SK-N-SH (cell line): ENCODE measurements at regions not wholly inside any gene's neighbourhood (a gene's known extent, or its start where the extent isn't known, plus 50 kb on each side); places are given as distances from the start of the nearest gene placed in this dataset.

ENCODE experiments used
- CTCF ChIA-PET: fragments of 300-600, 350-600 bp; formaldehyde crosslinking; extraction: SDS; loops from one replicate; lab custom pipeline; 2021; lab: Yijun Ruan, JAX
- POLR2A ChIA-PET: fragments of 350-600 bp; sonication (Branson Sonifier 250); formaldehyde crosslinking; extraction: SDS; loops from one replicate; lab custom pipeline; 2020; ENCODE audit warnings: antibody characterized with exemption, inconsistent platforms; lab: Yijun Ruan, JAX
- DNase-seq: peaks from one replicate; pipeline ENCODE4 v3.0.0; 2012
- H2AFZ ChIP-seq: fragments of 200-600 bp; sonication (generic); 2 replicates; pipeline ENCODE4 v1.8.1; 2016; ENCODE audit warnings: antibody characterized with exemption, mild to moderate bottlenecking, low read depth
- H3F3A ChIP-seq: fragments of 200-600 bp; sonication (generic); replicated peaks from 2 replicates; pipeline ENCODE3; 2016; ENCODE audit warnings: antibody characterized with exemption, mild to moderate bottlenecking; ENCODE audit not compliant: insufficient read depth
- H3K27ac ChIP-seq, 2 experiments: fragments of 200-500 bp in 1 of 2; fragments of 200-600 bp in 1 of 2; sonication (Bioruptor generic) in 1 of 2; sonication (generic), shearing (Covaris generic) in 1 of 2; 2 replicates each; pipeline versions ENCODE4 v1.5.1 to v1.6.1; 2014 to 2016; ENCODE audit warnings: low read depth in 2 of 2, inconsistent platforms in 1 of 2, low read length in 1 of 2, mild to moderate bottlenecking in 1 of 2, mixed read lengths in 1 of 2
- H3K27me3 ChIP-seq: fragments of 200-600 bp; sonication (generic), shearing (Covaris generic); 2 replicates; pipeline ENCODE4 v1.6.1; 2016; ENCODE audit warnings: mixed run types; ENCODE audit not compliant: insufficient read depth
- H3K36me3 ChIP-seq, 2 experiments: fragments of 200-500 bp in 1 of 2; fragments of 200-600 bp in 1 of 2; sonication (Bioruptor generic) in 1 of 2; sonication (generic) in 1 of 2; replicated peaks in 1 of 2; 2 replicates each; pipeline versions ENCODE3 to v1.5.1; 2014 to 2016; ENCODE audit warnings: low read length in 1 of 2, mild to moderate bottlenecking in 1 of 2; ENCODE audit not compliant: insufficient read depth in 2 of 2, control insufficient read depth in 1 of 2
- H3K4me1 ChIP-seq, 2 experiments: fragments of 200-500 bp in 1 of 2; fragments of 200-600 bp in 1 of 2; sonication (Bioruptor generic) in 1 of 2; sonication (generic), shearing (Covaris generic) in 1 of 2; 2 replicates each; pipeline versions ENCODE4 v1.5.1 to v1.6.1; 2014 to 2016; ENCODE audit warnings: low read depth in 1 of 2, low read length in 1 of 2, mixed run types in 1 of 2; ENCODE audit not compliant: insufficient read depth in 2 of 2, control insufficient read depth in 1 of 2
- H3K4me2 ChIP-seq: fragments of 200-600 bp; sonication (generic), shearing (Covaris generic); 2 replicates; pipeline ENCODE4 v1.6.1; 2017; ENCODE audit warnings: mixed run types
- H3K4me3 ChIP-seq, 2 experiments: fragments of 200-500 bp in 1 of 2; fragments of 200-600 bp in 1 of 2; sonication (Bioruptor generic) in 1 of 2; sonication (generic), shearing (Covaris generic) in 1 of 2; 2 replicates each; pipeline versions ENCODE4 v1.5.1 to v1.8.1; 2014 to 2016; ENCODE audit warnings: low read depth in 2 of 2, inconsistent platforms in 1 of 2, low read length in 1 of 2, mild to moderate bottlenecking in 1 of 2, mixed read lengths in 1 of 2, moderate library complexity in 1 of 2
- H3K79me2 ChIP-seq: fragments of 200-600 bp; sonication (generic); 2 replicates; pipeline ENCODE4 v1.8.1; 2017; ENCODE audit warnings: mild to moderate bottlenecking; ENCODE audit not compliant: insufficient read depth
- H3K9ac ChIP-seq: fragments of 200-600 bp; sonication (generic); 2 replicates; pipeline ENCODE4 v1.6.1; 2017; ENCODE audit warnings: mixed run types
- H3K9me2 ChIP-seq: fragments of 200-600 bp; sonication (generic); 2 replicates; pipeline ENCODE4 v1.6.1; 2017; ENCODE audit warnings: mixed run types
- H3K9me3 ChIP-seq: fragments of 200-600 bp; sonication (generic); 2 replicates; pipeline ENCODE4 v1.6.1; 2017; ENCODE audit warnings: mixed run types, mild to moderate bottlenecking, moderate library complexity
- H4K20me1 ChIP-seq: fragments of 200-600 bp; sonication (generic); 2 replicates; pipeline ENCODE4 v1.6.1; 2017; ENCODE audit warnings: mild to moderate bottlenecking, mixed run types; ENCODE audit not compliant: insufficient read depth
- CHD2 ChIP-seq: fragments of 150-350 bp; IDR thresholded peaks from 2 replicates; pipeline ENCODE4 v1.6.1; 2018; ENCODE audit warnings: low read length; ENCODE audit not compliant: partially characterized antibody
- EP300 ChIP-seq, 2 experiments: IDR thresholded peaks; 2 replicates each; pipeline versions ENCODE4 v1.4.0 to v1.6.1; 2012; ENCODE audit warnings: borderline replicate concordance in 1 of 2, low read depth in 1 of 2, low read length in 1 of 2
- EZH2phosphoT487 ChIP-seq: fragments of 200-600 bp; sonication (generic); IDR thresholded peaks from 2 replicates; pipeline ENCODE4 v1.6.1; 2017; ENCODE audit warnings: low read depth, mixed run types, mild to moderate bottlenecking, antibody characterized with exemption, moderate library complexity, borderline replicate concordance
- FOSL2 ChIP-seq: IDR thresholded peaks from 2 replicates; pipeline ENCODE4 v1.4.0; 2012; ENCODE audit warnings: low read depth, mild to moderate bottlenecking, moderate library complexity, borderline replicate concordance
- FOXJ3 ChIP-seq: sonication (generic); formaldehyde crosslinking; IDR thresholded peaks from 2 replicates; pipeline ENCODE4 v1.5.1; 2020; ENCODE audit warnings: mild to moderate bottlenecking, missing genetic modification reagents
- FOXM1 ChIP-seq: IDR thresholded peaks from 2 replicates; pipeline ENCODE4 v1.4.0; 2012; ENCODE audit warnings: low read depth, mild to moderate bottlenecking
- GABPA ChIP-seq: IDR thresholded peaks from 2 replicates; pipeline ENCODE4 v1.4.0; 2012; ENCODE audit warnings: low read depth, mild to moderate bottlenecking
- GATA2 ChIP-seq: sonication (generic); formaldehyde crosslinking; IDR thresholded peaks from 2 replicates; pipeline ENCODE4 v1.5.0; 2020; ENCODE audit warnings: mild to moderate bottlenecking, missing genetic modification reagents
- JUND ChIP-seq: IDR thresholded peaks from 2 replicates; pipeline ENCODE4 v1.4.0; 2012
- MEF2A ChIP-seq: IDR thresholded peaks from 2 replicates; pipeline ENCODE4 v1.4.0; 2012; ENCODE audit warnings: low read depth, borderline replicate concordance
- MXI1 ChIP-seq: IDR thresholded peaks from 2 replicates; pipeline ENCODE4 v1.6.1; 2012; ENCODE audit warnings: mild to moderate bottlenecking, low read depth, low read length, improper control_type of control experiment
- NFIC ChIP-seq: IDR thresholded peaks from 2 replicates; pipeline ENCODE4 v1.4.0; 2012; ENCODE audit warnings: borderline replicate concordance
- NRF1 ChIP-seq: IDR thresholded peaks from 2 replicates; pipeline ENCODE4 v1.6.1; 2012; ENCODE audit warnings: low read depth, mild to moderate bottlenecking, low read length
- POLR2AphosphoS5 ChIP-seq: IDR thresholded peaks from 2 replicates; pipeline ENCODE4 v1.6.1; 2012; ENCODE audit warnings: low read depth, low read length
- RAD21 ChIP-seq: IDR thresholded peaks from 2 replicates; pipeline ENCODE4 v1.6.1; 2012; ENCODE audit warnings: mild to moderate bottlenecking, low read length
- RCOR1 ChIP-seq: fragments of 150-350 bp; IDR thresholded peaks from 2 replicates; pipeline ENCODE4 v1.6.1; 2017; ENCODE audit warnings: antibody characterized with exemption, low read length
- RFX5 ChIP-seq: IDR thresholded peaks from 2 replicates; pipeline ENCODE4 v1.6.1; 2012; ENCODE audit warnings: mild to moderate bottlenecking, improper control_type of control experiment, low read length
- RXRA ChIP-seq: IDR thresholded peaks from 2 replicates; pipeline ENCODE4 v1.4.0; 2012; ENCODE audit warnings: low read depth, mild to moderate bottlenecking, borderline replicate concordance
- SIN3A ChIP-seq: IDR thresholded peaks from 2 replicates; pipeline ENCODE4 v1.6.1; 2012; ENCODE audit warnings: low read depth, mild to moderate bottlenecking, low read length, moderate library complexity, borderline replicate concordance
- SMC3 ChIP-seq: IDR thresholded peaks from 2 replicates; pipeline ENCODE4 v1.6.1; 2012; ENCODE audit warnings: low read depth, low read length, improper control_type of control experiment
- TEAD4 ChIP-seq: IDR thresholded peaks from 2 replicates; pipeline ENCODE4 v1.4.0; 2012; ENCODE audit warnings: mild to moderate bottlenecking, borderline replicate concordance; ENCODE audit not compliant: insufficient read depth
- YY1 ChIP-seq: IDR thresholded peaks from 2 replicates; pipeline ENCODE4 v1.4.0; 2012; ENCODE audit warnings: low read depth, mild to moderate bottlenecking
- WGBS: methylation state at CpG from one replicate; pipeline ENCODE4 v1.1.6; 2017; ENCODE audit warnings: low lambda C conversion rate; 5-methylcytosine and 5-hydroxymethylcytosine counted together
- TF ChIP-seq, protein P1 (sequence below): IDR thresholded peaks from 2 replicates; pipeline ENCODE4 v1.6.1; 2012; ENCODE audit warnings: mild to moderate bottlenecking, low read depth, low read length, moderate library complexity
- TF ChIP-seq, protein P2 (sequence below): fragments of 200-600 bp; sonication (generic); IDR thresholded peaks from 2 replicates; pipeline ENCODE4 v1.6.1; 2017; ENCODE audit warnings: antibody characterized with exemption, mild to moderate bottlenecking, moderate library complexity
- TF ChIP-seq, protein P3 (sequence below): IDR thresholded peaks from 2 replicates; pipeline ENCODE4; 2012
- TF ChIP-seq, protein P4 (sequence below): fragments of 150-350 bp; IDR thresholded peaks from 2 replicates; pipeline ENCODE4 v1.6.1; 2017; ENCODE audit warnings: antibody characterized with exemption, low read length, low read depth, borderline replicate concordance

DNA sequence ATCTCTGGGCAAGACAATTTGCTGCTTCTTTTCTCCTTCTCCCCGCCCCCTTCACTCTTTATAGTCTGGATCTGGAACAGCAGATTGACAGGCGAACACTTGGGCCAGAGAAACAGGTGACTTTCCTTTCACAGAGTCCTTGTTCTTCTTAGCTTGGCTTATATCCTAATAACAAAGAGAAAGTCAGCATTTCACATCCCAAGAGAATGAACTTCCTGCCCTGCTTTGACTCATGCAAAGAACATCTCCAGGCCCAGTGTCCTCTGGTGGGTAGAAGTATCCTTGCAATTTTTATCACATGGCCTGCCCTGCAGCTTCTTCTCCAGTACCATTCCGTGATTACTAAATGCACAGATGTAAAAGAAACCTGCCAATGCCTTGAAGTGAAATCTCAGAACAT, 764.4 kb downstream of the ADGRL2 start:
- POLR2A ChIA-PET: no interaction called here
- no peak for DNase-seq
- WGBS: 23% methylated on average over 3 of the region's 3 CpGs
- TF ChIP-seq, protein P1, sequence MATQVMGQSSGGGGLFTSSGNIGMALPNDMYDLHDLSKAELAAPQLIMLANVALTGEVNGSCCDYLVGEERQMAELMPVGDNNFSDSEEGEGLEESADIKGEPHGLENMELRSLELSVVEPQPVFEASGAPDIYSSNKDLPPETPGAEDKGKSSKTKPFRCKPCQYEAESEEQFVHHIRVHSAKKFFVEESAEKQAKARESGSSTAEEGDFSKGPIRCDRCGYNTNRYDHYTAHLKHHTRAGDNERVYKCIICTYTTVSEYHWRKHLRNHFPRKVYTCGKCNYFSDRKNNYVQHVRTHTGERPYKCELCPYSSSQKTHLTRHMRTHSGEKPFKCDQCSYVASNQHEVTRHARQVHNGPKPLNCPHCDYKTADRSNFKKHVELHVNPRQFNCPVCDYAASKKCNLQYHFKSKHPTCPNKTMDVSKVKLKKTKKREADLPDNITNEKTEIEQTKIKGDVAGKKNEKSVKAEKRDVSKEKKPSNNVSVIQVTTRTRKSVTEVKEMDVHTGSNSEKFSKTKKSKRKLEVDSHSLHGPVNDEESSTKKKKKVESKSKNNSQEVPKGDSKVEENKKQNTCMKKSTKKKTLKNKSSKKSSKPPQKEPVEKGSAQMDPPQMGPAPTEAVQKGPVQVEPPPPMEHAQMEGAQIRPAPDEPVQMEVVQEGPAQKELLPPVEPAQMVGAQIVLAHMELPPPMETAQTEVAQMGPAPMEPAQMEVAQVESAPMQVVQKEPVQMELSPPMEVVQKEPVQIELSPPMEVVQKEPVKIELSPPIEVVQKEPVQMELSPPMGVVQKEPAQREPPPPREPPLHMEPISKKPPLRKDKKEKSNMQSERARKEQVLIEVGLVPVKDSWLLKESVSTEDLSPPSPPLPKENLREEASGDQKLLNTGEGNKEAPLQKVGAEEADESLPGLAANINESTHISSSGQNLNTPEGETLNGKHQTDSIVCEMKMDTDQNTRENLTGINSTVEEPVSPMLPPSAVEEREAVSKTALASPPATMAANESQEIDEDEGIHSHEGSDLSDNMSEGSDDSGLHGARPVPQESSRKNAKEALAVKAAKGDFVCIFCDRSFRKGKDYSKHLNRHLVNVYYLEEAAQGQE: no peak
- TF ChIP-seq SIN3A (no peak), EP300 (IDR thresholded peaks at IDR 0.05; ENCODE audit: borderline replicate concordance in 1 of 2, low read depth in 1 of 2, low read length in 1 of 2) (no peak), MEF2A (no peak), CHD2 (no peak), RXRA (no peak; the same call in 1 of the 2 replicates), EZH2phosphoT487 (no peak), JUND (peak; percentile 14; the same call in 1 of the 2 replicates), FOXM1 (no peak), SMC3 (no peak), MXI1 (no peak), NFIC (0 out of 2 replicates have a peak, but pooled peaks have one; percentile 7), NRF1 (no peak), GABPA (no peak), GATA2 (no peak), RFX5 (no peak), TEAD4 (no peak), POLR2AphosphoS5 (no peak), YY1 (no peak), FOXJ3 (CRISPR knock-in tag) (no peak), FOSL2 (peak; percentile 37; the same call in 1 of the 2 replicates), RAD21 (no peak; the same call in 1 of the 2 replicates), RCOR1 (no peak)
- TF ChIP-seq, protein P2, sequence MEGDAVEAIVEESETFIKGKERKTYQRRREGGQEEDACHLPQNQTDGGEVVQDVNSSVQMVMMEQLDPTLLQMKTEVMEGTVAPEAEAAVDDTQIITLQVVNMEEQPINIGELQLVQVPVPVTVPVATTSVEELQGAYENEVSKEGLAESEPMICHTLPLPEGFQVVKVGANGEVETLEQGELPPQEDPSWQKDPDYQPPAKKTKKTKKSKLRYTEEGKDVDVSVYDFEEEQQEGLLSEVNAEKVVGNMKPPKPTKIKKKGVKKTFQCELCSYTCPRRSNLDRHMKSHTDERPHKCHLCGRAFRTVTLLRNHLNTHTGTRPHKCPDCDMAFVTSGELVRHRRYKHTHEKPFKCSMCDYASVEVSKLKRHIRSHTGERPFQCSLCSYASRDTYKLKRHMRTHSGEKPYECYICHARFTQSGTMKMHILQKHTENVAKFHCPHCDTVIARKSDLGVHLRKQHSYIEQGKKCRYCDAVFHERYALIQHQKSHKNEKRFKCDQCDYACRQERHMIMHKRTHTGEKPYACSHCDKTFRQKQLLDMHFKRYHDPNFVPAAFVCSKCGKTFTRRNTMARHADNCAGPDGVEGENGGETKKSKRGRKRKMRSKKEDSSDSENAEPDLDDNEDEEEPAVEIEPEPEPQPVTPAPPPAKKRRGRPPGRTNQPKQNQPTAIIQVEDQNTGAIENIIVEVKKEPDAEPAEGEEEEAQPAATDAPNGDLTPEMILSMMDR: peak; percentile 47
- TF ChIP-seq, protein P3, sequence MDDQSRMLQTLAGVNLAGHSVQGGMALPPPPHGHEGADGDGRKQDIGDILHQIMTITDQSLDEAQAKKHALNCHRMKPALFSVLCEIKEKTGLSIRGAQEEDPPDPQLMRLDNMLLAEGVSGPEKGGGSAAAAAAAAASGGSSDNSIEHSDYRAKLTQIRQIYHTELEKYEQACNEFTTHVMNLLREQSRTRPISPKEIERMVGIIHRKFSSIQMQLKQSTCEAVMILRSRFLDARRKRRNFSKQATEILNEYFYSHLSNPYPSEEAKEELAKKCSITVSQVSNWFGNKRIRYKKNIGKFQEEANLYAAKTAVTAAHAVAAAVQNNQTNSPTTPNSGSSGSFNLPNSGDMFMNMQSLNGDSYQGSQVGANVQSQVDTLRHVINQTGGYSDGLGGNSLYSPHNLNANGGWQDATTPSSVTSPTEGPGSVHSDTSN: peak; percentile 46; the same call in 1 of the 2 replicates
- TF ChIP-seq, protein P4, sequence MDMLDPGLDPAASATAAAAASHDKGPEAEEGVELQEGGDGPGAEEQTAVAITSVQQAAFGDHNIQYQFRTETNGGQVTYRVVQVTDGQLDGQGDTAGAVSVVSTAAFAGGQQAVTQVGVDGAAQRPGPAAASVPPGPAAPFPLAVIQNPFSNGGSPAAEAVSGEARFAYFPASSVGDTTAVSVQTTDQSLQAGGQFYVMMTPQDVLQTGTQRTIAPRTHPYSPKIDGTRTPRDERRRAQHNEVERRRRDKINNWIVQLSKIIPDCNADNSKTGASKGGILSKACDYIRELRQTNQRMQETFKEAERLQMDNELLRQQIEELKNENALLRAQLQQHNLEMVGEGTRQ: no peak

More for the DNA sequence above, 764.4 kb downstream of the ADGRL2 start:
- no peak overlapping the region for H3K4me3 ChIP-seq
- peaks cover 6% of the 10 kb centered on the region in 2 experiments; a peak in 3 of 4 replicates for H3K4me1 ChIP-seq
- no peaks in the 10 kb centered on the region for H3K79me2 ChIP-seq
- no peaks in the 10 kb centered on the region for H3K36me3 ChIP-seq
- peak overlapping the region; percentile 53 to 67 for H3K27ac ChIP-seq
- H3K9me3 ChIP-seq: no peaks in the 10 kb centered on the region
- H3K9ac ChIP-seq: no peak overlapping the region; the same call in 1 of the 2 replicates
- peaks cover 6% of the 10 kb centered on the region for H3F3A ChIP-seq
- H3K4me2 ChIP-seq: peak overlapping the region; percentile 40; the same call in 1 of the 2 replicates
- no peaks in the 10 kb centered on the region for H4K20me1 ChIP-seq
- CTCF ChIA-PET: no interaction called here
- H2AFZ ChIP-seq: peak overlapping the region; percentile 31
- H3K9me2 ChIP-seq: no peaks in the 10 kb centered on the region
- no peaks in the 10 kb centered on the region for H3K27me3 ChIP-seq
